H1 (cell line): ENCODE measurements at regions not wholly inside any gene's neighbourhood (a gene's known extent, or its start where the extent isn't known, plus 50 kb on each side); places are given as distances from the start of the nearest gene placed in this dataset.

Experiments
- CEBPB ChIP-seq: IDR thresholded peaks from 2 replicates; pipeline ENCODE4 v1.6.1; 2012; ENCODE audit warnings: low read depth, low read length
- CTCF ChIP-seq, 3 experiments: IDR thresholded peaks; 1 replicate in 2 of 3; 2 replicates in 1 of 3; pipeline versions ENCODE4 v1.5.1 to v1.6.1; 2011; ENCODE audit warnings: low read length in 3 of 3, mild to moderate bottlenecking in 3 of 3, inconsistent platforms in 2 of 3, low read depth in 1 of 3, moderate library complexity in 1 of 3; ENCODE audit not compliant: insufficient read depth in 1 of 3; ENCODE audit errors: control extremely low read depth in 1 of 3
- EZH2 ChIP-seq: fragments of 200-600 bp; sonication (generic); IDR thresholded peaks from 2 replicates; pipeline ENCODE4 v1.7.1; 2012; ENCODE audit warnings: low read depth, mild to moderate bottlenecking, moderate library complexity, low read length, inconsistent platforms; ENCODE audit not compliant: severe bottlenecking
- JUN ChIP-seq: IDR thresholded peaks from 2 replicates; pipeline ENCODE4 v1.6.1; 2011; ENCODE audit warnings: low read depth, mild to moderate bottlenecking, improper control_type of control experiment, low read length
- POLR2A ChIP-seq, 2 experiments: IDR thresholded peaks; 1 replicate in 1 of 2; 2 replicates in 1 of 2; pipeline ENCODE4 v1.6.1; 2011; ENCODE audit warnings: low read depth in 2 of 2, low read length in 2 of 2, mild to moderate bottlenecking in 2 of 2; ENCODE audit errors: control extremely low read depth in 1 of 2
- POLR2AphosphoS5 ChIP-seq: IDR thresholded peaks from 2 replicates; pipeline ENCODE4 v1.6.1; 2011; ENCODE audit warnings: low read depth, low read length
- RAD21 ChIP-seq, 2 experiments: IDR thresholded peaks in 1 of 2; conservative IDR thresholded peaks in 1 of 2; 2 replicates each; pipeline ENCODE4 v1.6.1; 2011; ENCODE audit warnings: low read depth in 2 of 2, low read length in 2 of 2, improper control_type of control experiment in 1 of 2, inconsistent platforms in 1 of 2, mild to moderate bottlenecking in 1 of 2, moderate library complexity in 1 of 2
- SAP30 ChIP-seq: fragments of 300-600 bp; sonication (generic); IDR thresholded peaks from 2 replicates; pipeline ENCODE4 v1.7.1; 2012; ENCODE audit warnings: low read length, moderate library complexity, mild to moderate bottlenecking, inconsistent platforms; ENCODE audit not compliant: insufficient read depth, insufficient replicate concordance
- SUZ12 ChIP-seq: fragments of 200-600 bp; sonication (generic); IDR thresholded peaks from 2 replicates; pipeline ENCODE4 v1.6.1; 2012; ENCODE audit warnings: mild to moderate bottlenecking, inconsistent platforms, low read length, moderate library complexity, mixed read lengths

GRCh38 chr6:10184371-10185227, 230.3 kb downstream of the TFAP2A start:
- no peak for TF ChIP-seq CTCF (IDR thresholded peaks at IDR 0.05; ENCODE audit: control extremely low read depth in 1 of 3, insufficient read depth in 1 of 3, low read depth in 1 of 3, low read length in 3 of 3)
- no peak for TF ChIP-seq POLR2A (IDR thresholded peaks at IDR 0.05; ENCODE audit: control extremely low read depth in 1 of 2, low read depth in 2 of 2, low read length in 2 of 2)
- TF ChIP-seq SUZ12, result no peak
- TF ChIP-seq EZH2, result no peak
- TF ChIP-seq SAP30, result no peak
- no peak for TF ChIP-seq POLR2AphosphoS5
- no peak for TF ChIP-seq CEBPB
- no peak for TF ChIP-seq RAD21 (IDR thresholded peaks at IDR 0.05 in 1 of 2, conservative IDR thresholded peaks at IDR 0.05 in 1 of 2; ENCODE audit: low read depth in 2 of 2, low read length in 2 of 2)
- no peak for TF ChIP-seq JUN
